CD14-positive monocyte (primary cell): ENCODE measurements at regions not wholly inside any gene's neighbourhood (a gene's known extent, or its start where the extent isn't known, plus 50 kb on each side); places are given as distances from the start of the nearest gene placed in this dataset.

ENCODE experiments used
- DNase-seq, 3 donors: peaks; one replicate each; pipeline ENCODE4 v3.0.0-alpha.2; 2011 to 2022
- H2AFZ ChIP-seq: 2 replicates; pipeline ENCODE4 v1.6.0; 2012; ENCODE audit warnings: mild to moderate bottlenecking, low read depth, low read length, inconsistent platforms; ENCODE audit not compliant: insufficient read depth, poor library complexity, severe bottlenecking
- H3K27ac ChIP-seq, 2 donors: 1 replicate in 1 of 2; 2 replicates in 1 of 2; pipeline ENCODE4 v1.5.1; 2012 to 2013; ENCODE audit warnings: low read length in 2 of 2, control low read depth in 1 of 2, inconsistent platforms in 1 of 2, low read depth in 1 of 2, mild to moderate bottlenecking in 1 of 2
- H3K27me3 ChIP-seq, 2 donors: one replicate each; pipeline versions ENCODE4 v1.6.0 to v1.6.1; 2011 to 2013; ENCODE audit warnings: low read length in 2 of 2; ENCODE audit not compliant: control insufficient read depth in 2 of 2, insufficient read depth in 2 of 2
- H3K36me3 ChIP-seq, 2 donors: replicated peaks in 1 of 2; 1 replicate in 1 of 2; 2 replicates in 1 of 2; pipeline versions ENCODE4 v1.5.1 to v1.6.1; 2012 to 2013; ENCODE audit warnings: low read length in 2 of 2, control low read depth in 1 of 2, inconsistent platforms in 1 of 2, mild to moderate bottlenecking in 1 of 2; ENCODE audit not compliant: insufficient read depth in 2 of 2, control insufficient read depth in 1 of 2
- H3K4me1 ChIP-seq, 2 donors: 1 replicate in 1 of 2; 2 replicates in 1 of 2; pipeline versions ENCODE4 v1.5.1 to v1.6.1; 2012 to 2013; ENCODE audit warnings: low read length in 2 of 2, control low read depth in 1 of 2, inconsistent platforms in 1 of 2, mild to moderate bottlenecking in 1 of 2, moderate library complexity in 1 of 2; ENCODE audit not compliant: insufficient read depth in 2 of 2, control insufficient read depth in 1 of 2
- H3K4me2 ChIP-seq: replicated peaks from 2 replicates; pipeline ENCODE3; 2012; ENCODE audit warnings: low read length, moderate library complexity, mild to moderate bottlenecking; ENCODE audit not compliant: poor library complexity, severe bottlenecking; ENCODE audit errors: extremely low read depth
- H3K4me3 ChIP-seq, 3 experiments: fragments of 200-600 bp in 1 of 3; sonication (generic) in 1 of 3; replicated peaks in 1 of 3; 1 replicate in 2 of 3; 2 replicates in 1 of 3; pipeline ENCODE4 v1.5.1; 2011 to 2013; ENCODE audit warnings: low read length in 3 of 3, mild to moderate bottlenecking in 3 of 3, control low read depth in 2 of 3, low read depth in 2 of 3, inconsistent platforms in 1 of 3, moderate library complexity in 1 of 3
- H3K79me2 ChIP-seq: 2 replicates; pipeline ENCODE4 v1.6.0; 2012; ENCODE audit warnings: mild to moderate bottlenecking, control low read depth, inconsistent platforms, low read length, moderate library complexity; ENCODE audit not compliant: insufficient read depth
- H3K9ac ChIP-seq: 2 replicates; pipeline ENCODE4 v1.6.0; 2017; ENCODE audit warnings: low read length, mild to moderate bottlenecking; ENCODE audit not compliant: insufficient read depth, poor library complexity, severe bottlenecking
- H3K9me3 ChIP-seq, 2 donors: replicated peaks in 1 of 2; 1 replicate in 1 of 2; 2 replicates in 1 of 2; pipeline versions ENCODE4 v1.5.1 to v1.6.1; 2012 to 2013; ENCODE audit warnings: low read length in 2 of 2, control low read depth in 1 of 2; ENCODE audit not compliant: control insufficient read depth in 1 of 2, insufficient read depth in 1 of 2
- H4K20me1 ChIP-seq: 2 replicates; pipeline ENCODE4 v1.6.0; 2012; ENCODE audit warnings: mild to moderate bottlenecking, low read length, control low read depth, moderate library complexity; ENCODE audit not compliant: insufficient read depth
- H3K27ac Mint-ChIP-seq, 7 donors: one replicate each; pipeline ENCODE4 v1.8.0; 2020; ENCODE audit warnings: mild to moderate bottlenecking in 7 of 7, mixed read lengths in 7 of 7, moderate library complexity in 6 of 7, inconsistent platforms in 2 of 7
- H3K27me3 Mint-ChIP-seq, 3 donors: one replicate each; pipeline ENCODE4 v1.8.0; 2021 to 2022; ENCODE audit warnings: low read depth in 3 of 3, mild to moderate bottlenecking in 3 of 3, mixed read lengths in 3 of 3, moderate library complexity in 3 of 3, inconsistent platforms in 1 of 3
- H3K36me3 Mint-ChIP-seq, 2 donors: one replicate each; pipeline ENCODE4 v1.8.0; 2020; ENCODE audit warnings: mixed read lengths in 2 of 2, inconsistent platforms in 1 of 2, mild to moderate bottlenecking in 1 of 2
- H3K4me1 Mint-ChIP-seq: one replicate; pipeline ENCODE4 v1.8.0; 2020; ENCODE audit warnings: mild to moderate bottlenecking, mixed read lengths
- H3K4me3 Mint-ChIP-seq, 2 donors: one replicate each; pipeline ENCODE4 v1.8.0; 2020; ENCODE audit warnings: mild to moderate bottlenecking in 2 of 2, mixed read lengths in 2 of 2, moderate library complexity in 1 of 2
- H3K9me3 Mint-ChIP-seq, 7 donors: one replicate each; pipeline ENCODE4 v1.8.0; 2020 to 2022; ENCODE audit warnings: mixed read lengths in 7 of 7, mild to moderate bottlenecking in 6 of 7, moderate library complexity in 6 of 7, inconsistent platforms in 2 of 7
- WGBS: methylation state at CpG from one replicate; pipeline ENCODE4 v1.1.5; 2013; ENCODE audit warnings: missing lambda C conversion rate; ENCODE audit not compliant: insufficient coverage; 5-methylcytosine and 5-hydroxymethylcytosine counted together
- intact Hi-C, 2 donors: fragments of 100-400 bp; cut with micrococcal nuclease; formaldehyde crosslinking; loops; one replicate each; pipeline versions ENCODE4 v1.15.0 to v1.15.1; 2023
- TF ChIP-seq, protein P1 (sequence below): fragments of 200-600 bp; IDR thresholded peaks from one replicate; pipeline ENCODE4 v1.8.0; 2022; ENCODE audit warnings: antibody characterized with exemption, mild to moderate bottlenecking

- peaks cover 0 to 3% (median 0%) of the 10 kb centered on the region in 3 donors for H3K27me3 Mint-ChIP-seq
- intact Hi-C loops = no loop called here
- no CpG with 5 or more reads among the region's 3 CpGs for WGBS
- DNase-seq = no peak
- H3K27ac ChIP-seq = no peak overlapping the region
- no peaks in the 10 kb centered on the region for H3K79me2 ChIP-seq
- no peak overlapping the region for H3K9ac ChIP-seq
- H3K4me2 ChIP-seq = no peak overlapping the region
- H3K36me3 Mint-ChIP-seq = no peaks in the 10 kb centered on the region
- no peak overlapping the region for H3K4me3 ChIP-seq
- TF ChIP-seq, protein P1, sequence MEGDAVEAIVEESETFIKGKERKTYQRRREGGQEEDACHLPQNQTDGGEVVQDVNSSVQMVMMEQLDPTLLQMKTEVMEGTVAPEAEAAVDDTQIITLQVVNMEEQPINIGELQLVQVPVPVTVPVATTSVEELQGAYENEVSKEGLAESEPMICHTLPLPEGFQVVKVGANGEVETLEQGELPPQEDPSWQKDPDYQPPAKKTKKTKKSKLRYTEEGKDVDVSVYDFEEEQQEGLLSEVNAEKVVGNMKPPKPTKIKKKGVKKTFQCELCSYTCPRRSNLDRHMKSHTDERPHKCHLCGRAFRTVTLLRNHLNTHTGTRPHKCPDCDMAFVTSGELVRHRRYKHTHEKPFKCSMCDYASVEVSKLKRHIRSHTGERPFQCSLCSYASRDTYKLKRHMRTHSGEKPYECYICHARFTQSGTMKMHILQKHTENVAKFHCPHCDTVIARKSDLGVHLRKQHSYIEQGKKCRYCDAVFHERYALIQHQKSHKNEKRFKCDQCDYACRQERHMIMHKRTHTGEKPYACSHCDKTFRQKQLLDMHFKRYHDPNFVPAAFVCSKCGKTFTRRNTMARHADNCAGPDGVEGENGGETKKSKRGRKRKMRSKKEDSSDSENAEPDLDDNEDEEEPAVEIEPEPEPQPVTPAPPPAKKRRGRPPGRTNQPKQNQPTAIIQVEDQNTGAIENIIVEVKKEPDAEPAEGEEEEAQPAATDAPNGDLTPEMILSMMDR = no peak
- H3K27me3 ChIP-seq = no peaks in the 10 kb centered on the region
- H3K4me1 ChIP-seq = peaks cover 0 to 5% of the 10 kb centered on the region in 2 donors
- H3K36me3 ChIP-seq = no peaks in the 10 kb centered on the region
- H4K20me1 ChIP-seq = no peaks in the 10 kb centered on the region
- no peaks in the 10 kb centered on the region for H3K9me3 ChIP-seq
- peaks cover 10% of the 10 kb centered on the region for H3K4me1 Mint-ChIP-seq
- H3K27ac Mint-ChIP-seq = no peak overlapping the region
- no peak overlapping the region for H2AFZ ChIP-seq
- no peak overlapping the region for H3K4me3 Mint-ChIP-seq
- H3K9me3 Mint-ChIP-seq = peaks cover 0 to 3% (median 0%) of the 10 kb centered on the region in 7 donors
These were observed 54.4 kb upstream of the LINC00305 start for GRCh38 chr18:64203295-64203694.

GRCh38 chr18:64202863-64203262, 54.0 kb upstream of the LINC00305 start:
- Histone ChIP-seq H3K79me2 (no peaks in the 10 kb centered on the region), H2AFZ (no peak overlapping the region), H3K9ac (no peak overlapping the region), H3K9me3 (no peaks in the 10 kb centered on the region), H3K27me3 (no peaks in the 10 kb centered on the region), H3K4me1 (peaks cover 0 to 5% of the 10 kb centered on the region in 2 donors), H4K20me1 (no peaks in the 10 kb centered on the region), H3K36me3 (no peaks in the 10 kb centered on the region), H3K27ac (no peak overlapping the region), H3K4me3 (no peak overlapping the region), H3K4me2 (no peak overlapping the region)
- 13% methylated on average over 4 of the region's 7 CpGs for WGBS
- H3K36me3 Mint-ChIP-seq = no peaks in the 10 kb centered on the region
- H3K27ac Mint-ChIP-seq = no peak overlapping the region
- intact Hi-C loops = no loop called here
- TF ChIP-seq, protein P1 = no peak
- no peak for DNase-seq
- H3K27me3 Mint-ChIP-seq = peaks cover 0 to 3% (median 0%) of the 10 kb centered on the region in 3 donors
- no peak overlapping the region for H3K4me3 Mint-ChIP-seq
- no peaks in the 10 kb centered on the region for H3K9me3 Mint-ChIP-seq
- H3K4me1 Mint-ChIP-seq = peaks cover 6% of the 10 kb centered on the region
